Stomach (tissue), 8 donors: ENCODE measurements at regions not wholly inside any gene's neighbourhood (a gene's known extent, or its start where the extent isn't known, plus 50 kb on each side); places are given as distances from the start of the nearest gene placed in this dataset.
"Not testable (repeated sequence)": the region's sequence is repeated elsewhere in the genome, so short reads cannot be mapped to it uniquely, and the experiment has no call there.

ENCODE experiments used
- DNase-seq, 2 donors: peaks; one replicate each; pipeline versions ENCODE4 v3.0.0 to v3.0.0-alpha.2; 2013 to 2019
- H3K27ac ChIP-seq, 5 donors: fragments of 200-600 bp in 4 of 5; sonication (generic) in 4 of 5; one replicate each; pipeline ENCODE4 v1.5.1; 2013 to 2019; ENCODE audit warnings: mild to moderate bottlenecking in 1 of 5, moderate library complexity in 1 of 5
- H3K27me3 ChIP-seq, 3 donors: fragments of 200-600 bp; sonication (generic); one replicate each; pipeline ENCODE4 v1.5.1; 2017 to 2019; ENCODE audit warnings: mixed run types in 1 of 3
- H3K36me3 ChIP-seq, 4 donors: fragments of 200-600 bp; sonication (generic); 1 replicate in 3 of 4; 2 replicates in 1 of 4; pipeline ENCODE4 v1.5.1; 2016 to 2019
- H3K4me1 ChIP-seq, 4 donors: fragments of 200-600 bp; sonication (generic); one replicate each; pipeline ENCODE4 v1.5.1; 2016 to 2019
- H3K4me3 ChIP-seq, 4 donors: fragments of 200-600 bp; sonication (generic) in 3 of 4; one replicate each; pipeline ENCODE4 v1.5.1; 2016 to 2019; ENCODE audit warnings: mild to moderate bottlenecking in 1 of 4
- H3K9me3 ChIP-seq, 4 donors: fragments of 200-600 bp; sonication (generic); one replicate each; pipeline ENCODE4 v1.5.1; 2016 to 2019
- EP300 ChIP-seq: sonication (generic); formaldehyde crosslinking; IDR thresholded peaks from one replicate; pipeline ENCODE4 v1.6.1; 2017; ENCODE audit warnings: antibody characterized with exemption
- POLR2A ChIP-seq, 4 donors: fragments of 450-650 bp; IDR thresholded peaks; one replicate each; pipeline ENCODE4 v1.6.1; 2016; ENCODE audit warnings: antibody characterized with exemption in 4 of 4, control low read depth in 2 of 4, mild to moderate bottlenecking in 1 of 4, moderate library complexity in 1 of 4
- POLR2AphosphoS5 ChIP-seq, 3 donors: sonication (generic); formaldehyde crosslinking; IDR thresholded peaks; one replicate each; pipeline ENCODE4 v1.6.1; 2016; ENCODE audit warnings: antibody characterized with exemption in 3 of 3
- WGBS, 5 donors: extraction: QIAGEN DNeasy Blood & Tissue Kit in 3 of 5; methylation state at CpG; one replicate each; pipeline versions ENCODE4 v1.1.5 to v1.1.7; 2013 to 2018; 5-methylcytosine and 5-hydroxymethylcytosine counted together
- intact Hi-C: fragments of 100-400 bp; cut with DNase I; formaldehyde crosslinking; loops from one replicate; pipeline ENCODE4 v1.15.1; 2023; ENCODE audit warnings: low total_unique reads
- TF ChIP-seq, protein P1 (sequence below), 7 experiments: fragments of 450-650 bp in 4 of 7; fragments of 200-600 bp in 3 of 7; sonication (generic) in 3 of 7; IDR thresholded peaks; one replicate each; pipeline ENCODE4 v1.5.1; 2016 to 2019; ENCODE audit warnings: antibody characterized with exemption in 7 of 7, control low read depth in 2 of 7, mild to moderate bottlenecking in 1 of 7
- donor health status: healthy with polysubstance abuse.
- donor health status: Bipolar disorder and iron deficiency.
- donor health status: healthy.

DNA sequence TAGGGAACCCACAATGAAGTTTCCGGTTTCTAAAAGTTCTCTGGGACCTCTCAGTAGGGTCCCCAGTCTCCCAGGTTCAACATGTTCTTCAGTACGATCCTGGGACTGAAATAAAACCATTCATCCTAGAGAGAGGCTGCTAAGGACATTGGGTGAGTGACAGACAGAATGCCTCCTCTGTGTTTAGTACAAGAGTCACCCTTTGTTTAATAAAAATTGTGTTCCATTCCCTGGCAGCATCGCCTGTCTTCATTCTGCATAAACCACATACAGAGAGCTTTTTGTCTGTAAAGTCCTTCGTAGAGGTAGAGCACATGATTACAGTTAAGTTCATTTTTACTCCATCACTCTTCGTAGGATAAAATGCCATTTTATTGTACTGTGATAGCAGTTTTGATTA, 95.3 kb upstream of the GPR12 start:
- no peaks in the 10 kb centered on the region for H3K36me3 ChIP-seq
- 76 to 82% (median 78%) methylated on average over 5 of the region's 5 CpGs for WGBS, 5 donors
- no peaks in the 10 kb centered on the region for H3K9me3 ChIP-seq
- peaks cover 0 to 53% (median 4%) of the 10 kb centered on the region in 3 donors for H3K27me3 ChIP-seq
- intact Hi-C loops: no loop called here
- TF ChIP-seq POLR2AphosphoS5 (IDR thresholded peaks at IDR 0.05): no peak
- TF ChIP-seq POLR2A (IDR thresholded peaks at IDR 0.05): no peak
- TF ChIP-seq, protein P1, sequence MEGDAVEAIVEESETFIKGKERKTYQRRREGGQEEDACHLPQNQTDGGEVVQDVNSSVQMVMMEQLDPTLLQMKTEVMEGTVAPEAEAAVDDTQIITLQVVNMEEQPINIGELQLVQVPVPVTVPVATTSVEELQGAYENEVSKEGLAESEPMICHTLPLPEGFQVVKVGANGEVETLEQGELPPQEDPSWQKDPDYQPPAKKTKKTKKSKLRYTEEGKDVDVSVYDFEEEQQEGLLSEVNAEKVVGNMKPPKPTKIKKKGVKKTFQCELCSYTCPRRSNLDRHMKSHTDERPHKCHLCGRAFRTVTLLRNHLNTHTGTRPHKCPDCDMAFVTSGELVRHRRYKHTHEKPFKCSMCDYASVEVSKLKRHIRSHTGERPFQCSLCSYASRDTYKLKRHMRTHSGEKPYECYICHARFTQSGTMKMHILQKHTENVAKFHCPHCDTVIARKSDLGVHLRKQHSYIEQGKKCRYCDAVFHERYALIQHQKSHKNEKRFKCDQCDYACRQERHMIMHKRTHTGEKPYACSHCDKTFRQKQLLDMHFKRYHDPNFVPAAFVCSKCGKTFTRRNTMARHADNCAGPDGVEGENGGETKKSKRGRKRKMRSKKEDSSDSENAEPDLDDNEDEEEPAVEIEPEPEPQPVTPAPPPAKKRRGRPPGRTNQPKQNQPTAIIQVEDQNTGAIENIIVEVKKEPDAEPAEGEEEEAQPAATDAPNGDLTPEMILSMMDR (IDR thresholded peaks at IDR 0.05): no peak
- no peak for TF ChIP-seq EP300
- peaks cover 0 to 8% (median 0%) of the 10 kb centered on the region in 4 donors for H3K4me1 ChIP-seq
- no peak for DNase-seq
- H3K4me3 ChIP-seq: no peak overlapping the region
- H3K27ac ChIP-seq: no peak overlapping the region

DNA sequence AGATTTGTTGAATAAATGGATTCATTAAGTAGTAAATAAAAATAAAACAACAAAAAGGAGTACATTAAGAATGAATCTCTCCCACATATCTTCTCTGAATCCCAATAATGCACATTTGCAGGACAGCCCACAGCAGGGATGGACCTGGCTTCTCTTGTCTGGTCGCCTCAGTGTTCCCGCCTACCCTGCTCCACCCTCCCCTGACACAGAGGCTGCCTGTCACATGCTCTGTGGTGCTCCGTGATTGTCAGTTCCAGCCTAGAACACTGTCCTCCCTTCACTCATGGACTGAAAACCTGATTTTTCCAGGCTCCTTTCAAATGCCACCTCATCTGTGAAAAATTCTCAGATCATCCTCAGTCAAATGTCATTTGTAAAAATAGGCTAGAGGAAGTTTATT, 94.5 kb upstream of the GPR12 start:
- Histone ChIP-seq H3K36me3 (no peaks in the 10 kb centered on the region), H3K27ac (no peak overlapping the region), H3K27me3 (peaks cover 0 to 49% (median 4%) of the 10 kb centered on the region in 3 donors), H3K4me3 (no peak overlapping the region), H3K9me3 (no peaks in the 10 kb centered on the region), H3K4me1 (peaks cover 0 to 8% (median 0%) of the 10 kb centered on the region in 4 donors)
- 47 to 57% (median 52%) methylated on average over 3 of the region's 3 CpGs for WGBS, 5 donors
- TF ChIP-seq, protein P1 (IDR thresholded peaks at IDR 0.05): no peak
- TF ChIP-seq POLR2AphosphoS5 (IDR thresholded peaks at IDR 0.05) (no peak), POLR2A (IDR thresholded peaks at IDR 0.05) (no peak), EP300 (no peak)
- DNase-seq: no peak
- intact Hi-C loops: no loop called here

DNA sequence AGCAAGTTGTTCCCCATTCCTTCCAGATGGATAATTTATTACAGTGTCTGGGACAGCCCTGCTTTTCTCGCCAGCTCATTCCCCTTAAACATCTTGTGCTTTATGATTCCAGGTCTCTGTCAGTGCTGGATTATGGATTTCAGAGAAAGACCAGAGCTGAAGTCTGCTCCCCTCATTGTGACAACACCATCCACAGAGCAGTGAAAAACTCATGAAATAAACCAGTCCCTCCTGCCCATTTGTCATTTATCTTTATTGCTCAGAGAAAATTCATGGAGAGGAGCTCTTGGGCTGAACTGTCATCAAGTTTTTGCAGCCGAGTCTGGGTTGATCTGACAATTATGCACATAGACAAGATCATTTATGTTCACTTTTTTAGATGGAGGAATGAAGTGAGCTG, 92.7 kb upstream of the GPR12 start:
- WGBS, 5 donors: 41 to 67% (median 49%) methylated on average over 2 of the region's 2 CpGs

DNA sequence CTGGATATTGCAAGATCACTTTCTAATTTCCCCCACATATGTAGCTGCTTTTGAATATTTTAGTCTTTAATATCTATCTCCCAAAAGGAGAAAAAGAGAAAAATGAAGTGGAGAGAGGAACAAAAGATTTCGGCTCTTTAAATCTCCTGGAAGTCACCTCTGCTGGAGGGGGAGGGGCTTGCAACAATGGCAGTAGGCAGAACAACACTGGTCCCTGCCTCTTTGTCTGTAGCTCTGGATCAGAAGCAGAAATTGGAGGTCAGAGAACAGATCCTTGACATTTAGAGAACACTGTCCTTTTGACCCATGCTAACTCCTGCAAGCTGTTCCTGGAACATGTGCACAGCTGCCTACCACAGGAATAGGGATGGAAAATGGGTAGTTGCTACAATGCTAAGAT, 86.7 kb upstream of the GPR12 start:
- H3K4me1 ChIP-seq: no peaks in the 10 kb centered on the region
- no peak overlapping the region for H3K27ac ChIP-seq
- no peaks in the 10 kb centered on the region for H3K9me3 ChIP-seq
- no peak for TF ChIP-seq POLR2AphosphoS5 (IDR thresholded peaks at IDR 0.05)
- TF ChIP-seq, protein P1 (IDR thresholded peaks at IDR 0.05): no peak
- TF ChIP-seq EP300: no peak
- TF ChIP-seq POLR2A (IDR thresholded peaks at IDR 0.05): no peak
- no peak overlapping the region for H3K4me3 ChIP-seq
- H3K36me3 ChIP-seq: no peaks in the 10 kb centered on the region
- H3K27me3 ChIP-seq: peaks cover 0 to 7% (median 0%) of the 10 kb centered on the region in 3 donors
- 42 to 64% (median 43%) methylated on average over 1 of the region's 1 CpG for WGBS, 5 donors
- intact Hi-C loops: no loop called here
- DNase-seq: no peak

More for the DNA sequence above, 92.7 kb upstream of the GPR12 start:
- no peaks in the 10 kb centered on the region for H3K9me3 ChIP-seq
- intact Hi-C loops: no loop called here
- H3K27ac ChIP-seq: no peak overlapping the region
- peaks cover 0 to 37% (median 4%) of the 10 kb centered on the region in 3 donors for H3K27me3 ChIP-seq
- TF ChIP-seq POLR2AphosphoS5 (IDR thresholded peaks at IDR 0.05) (no peak), POLR2A (IDR thresholded peaks at IDR 0.05) (no peak), EP300 (no peak)
- TF ChIP-seq, protein P1 (IDR thresholded peaks at IDR 0.05): no peak
- peak in 1 of 2 donors; percentile 77 for DNase-seq
- H3K4me1 ChIP-seq: peaks cover 0 to 8% (median 0%) of the 10 kb centered on the region in 4 donors
- H3K4me3 ChIP-seq: no peak overlapping the region
- no peaks in the 10 kb centered on the region for H3K36me3 ChIP-seq

DNA sequence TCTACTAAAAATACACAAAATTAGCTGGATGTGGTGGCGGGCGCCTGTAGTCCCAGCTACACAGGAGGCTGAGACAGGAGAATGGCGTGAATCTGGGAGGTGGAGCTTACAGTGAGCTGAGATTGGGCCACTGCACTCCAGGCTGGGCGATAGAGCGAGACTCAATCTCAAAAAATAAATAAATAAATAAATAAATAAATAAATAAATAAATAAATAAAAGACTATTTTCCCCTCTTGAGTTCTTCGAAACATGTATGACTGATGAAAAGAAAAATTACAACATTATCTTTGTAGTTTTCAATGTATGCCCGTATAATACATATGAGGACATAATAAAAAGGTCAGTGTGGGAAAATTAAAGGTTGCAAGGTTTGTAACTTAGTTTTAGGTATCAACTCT, 84.5 kb upstream of the GPR12 start:
- H3K36me3 ChIP-seq, H3K4me1 ChIP-seq, H3K27me3 ChIP-seq, H3K9me3 ChIP-seq, H3K4me3 ChIP-seq, DNase-seq, intact Hi-C loops, H3K27ac ChIP-seq: not testable (repeated sequence)
- 89 to 96% (median 91%) methylated on average over 7 of the region's 7 CpGs for WGBS, 5 donors
